GM19023 (cell line): ENCODE measurements at regions not wholly inside any gene's neighbourhood (a gene's known extent, or its start where the extent isn't known, plus 50 kb on each side); places are given as distances from the start of the nearest gene placed in this dataset.

Experiments used
- ATAC-seq: cut with Tn5 transposase; IDR thresholded peaks from one replicate; pipeline ENCODE4 v1.9.1; 2021; ENCODE audit warnings: mild to moderate bottlenecking, moderate library complexity; ENCODE audit not compliant: unreplicated experiment

DNA sequence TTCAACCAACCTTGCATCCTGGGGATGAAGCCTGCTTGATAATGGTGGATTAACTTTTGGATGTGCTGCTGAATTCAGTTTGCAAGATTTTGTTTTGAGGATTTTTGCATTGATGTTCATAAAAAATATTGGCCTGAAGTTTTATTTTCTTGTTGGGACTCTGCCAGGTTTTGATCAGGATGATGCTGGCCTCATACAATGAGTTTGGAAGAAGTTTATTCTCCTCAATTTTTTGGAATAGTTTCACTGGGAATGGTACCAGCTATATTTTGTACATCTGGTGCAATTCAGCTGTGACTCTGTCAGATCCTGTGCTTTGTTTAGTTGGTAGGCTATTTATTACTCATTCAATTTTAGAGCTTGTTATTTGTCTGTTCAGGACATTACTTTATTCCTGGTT lies 340.3 kb upstream of the TRAM1L1 start:
- no peak for ATAC-seq

DNA sequence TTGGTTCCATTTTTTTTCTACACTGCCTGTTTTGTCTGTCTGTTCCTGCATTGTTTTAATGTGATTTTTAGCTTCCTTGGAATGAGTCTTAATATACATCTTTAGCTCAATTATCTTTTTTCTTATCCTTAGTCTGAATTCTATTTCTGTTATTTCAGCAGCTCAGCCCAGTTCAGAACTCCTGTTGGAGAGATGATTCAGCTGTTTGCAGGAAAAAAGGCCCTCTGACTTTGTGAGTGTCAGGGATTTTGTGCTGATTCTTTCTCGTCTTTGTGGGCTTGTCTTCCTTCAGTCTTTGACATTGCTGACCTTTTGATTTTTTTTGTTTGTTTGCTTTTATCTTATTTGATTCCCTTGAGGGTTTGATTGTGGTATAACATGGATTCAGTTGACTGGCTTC lies 343.2 kb upstream of the TRAM1L1 start:
- ATAC-seq: no peak

DNA sequence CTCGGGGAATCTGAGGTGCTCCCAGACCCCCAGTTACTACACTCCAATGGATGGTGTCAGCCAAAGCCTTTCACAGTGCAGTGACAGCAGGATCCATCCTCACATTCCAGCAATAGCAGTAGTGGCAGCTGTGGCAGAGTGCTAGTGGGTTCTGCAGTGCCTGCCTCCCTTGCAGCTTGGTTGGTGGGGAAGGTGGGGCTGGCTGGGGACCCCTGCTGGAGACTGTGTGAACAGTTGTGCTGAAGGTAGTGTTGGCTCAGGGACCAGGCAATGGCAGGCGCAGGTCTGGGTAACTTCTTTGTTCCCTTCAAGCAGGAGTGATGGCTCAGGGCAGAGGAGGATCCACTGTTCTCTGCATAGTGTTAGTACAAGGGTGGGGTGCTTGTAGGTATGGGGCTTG lies 343.7 kb upstream of the TRAM1L1 start:
- ATAC-seq: no peak

DNA sequence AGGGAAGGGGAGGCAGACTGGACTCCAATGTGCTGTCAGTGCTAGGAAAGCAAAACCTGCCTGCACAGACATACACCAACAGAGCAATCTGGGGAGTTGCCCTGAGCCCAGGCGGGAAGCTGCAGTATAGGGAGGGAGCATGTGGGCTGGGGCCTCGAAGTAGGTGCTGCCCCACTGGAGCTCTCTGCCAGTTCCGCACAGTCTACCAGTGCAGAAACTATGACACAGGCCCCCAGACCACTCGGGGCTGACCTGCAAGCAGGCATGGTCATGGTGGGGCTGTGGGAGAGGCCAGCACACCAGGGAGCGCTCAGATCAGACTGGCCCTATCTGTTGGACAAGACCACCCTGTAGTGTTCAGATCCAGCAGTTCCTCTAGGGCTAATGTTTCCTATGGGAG lies 344.1 kb upstream of the TRAM1L1 start:
- ATAC-seq: no peak

DNA sequence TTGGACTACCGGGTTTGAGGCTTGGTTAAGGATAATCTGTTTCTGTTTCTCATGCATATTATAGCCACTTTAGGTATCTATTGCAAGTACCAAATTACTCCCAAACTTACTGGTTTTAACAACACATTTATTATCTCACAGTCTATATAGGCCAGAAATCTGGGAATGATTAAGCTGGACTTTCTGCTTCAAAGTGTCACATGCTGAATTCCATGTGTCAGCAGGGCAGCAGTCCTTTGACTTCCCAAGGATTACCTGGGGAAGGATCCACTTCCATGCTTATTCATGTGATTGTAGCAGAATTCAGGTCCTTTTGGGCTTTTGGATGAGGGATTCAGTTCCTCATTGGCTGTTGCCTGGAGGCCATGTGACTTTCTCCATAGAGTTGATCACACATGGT lies 349.0 kb upstream of the TRAM1L1 start:
- no peak for ATAC-seq

DNA sequence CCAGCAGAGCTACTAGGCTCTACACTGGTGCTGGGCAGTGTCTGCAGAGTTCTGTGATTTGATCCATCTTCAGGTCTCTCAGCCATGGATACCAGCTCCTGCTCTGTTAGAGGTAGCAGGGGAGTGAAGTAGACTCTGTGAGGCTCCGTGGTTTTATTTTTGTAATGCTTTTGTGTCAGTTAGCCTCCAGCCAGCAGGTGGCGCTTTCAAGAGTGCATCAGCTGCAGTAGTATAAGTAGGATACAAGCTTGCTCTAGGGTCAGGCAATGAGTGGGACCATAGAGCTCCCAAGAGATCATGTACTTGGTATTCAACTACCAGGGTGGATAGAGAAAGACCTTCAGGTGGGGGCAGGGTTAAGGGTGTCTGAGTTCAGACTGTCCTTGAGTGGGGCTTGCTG lies 362.5 kb upstream of the TRAM1L1 start:
- no peak for ATAC-seq

DNA sequence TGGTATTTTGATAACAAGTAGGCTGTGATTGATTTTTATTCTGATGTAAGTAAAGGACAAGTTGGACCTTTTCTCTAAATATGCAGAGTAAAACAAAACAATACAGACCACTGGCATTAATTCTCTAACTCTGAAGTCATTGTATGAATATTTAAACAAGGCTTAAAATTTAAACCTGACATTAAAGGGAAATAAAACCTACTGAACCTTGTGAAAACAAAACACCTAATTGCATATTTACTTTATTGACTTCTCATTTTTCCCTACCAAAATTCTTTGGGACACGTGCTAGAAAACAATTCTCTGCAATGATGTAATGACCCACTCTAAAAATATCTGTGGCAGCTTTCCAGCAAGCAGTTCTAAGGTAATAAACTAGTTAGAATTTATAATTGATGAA lies 369.7 kb upstream of the TRAM1L1 start:
- no peak for ATAC-seq

DNA sequence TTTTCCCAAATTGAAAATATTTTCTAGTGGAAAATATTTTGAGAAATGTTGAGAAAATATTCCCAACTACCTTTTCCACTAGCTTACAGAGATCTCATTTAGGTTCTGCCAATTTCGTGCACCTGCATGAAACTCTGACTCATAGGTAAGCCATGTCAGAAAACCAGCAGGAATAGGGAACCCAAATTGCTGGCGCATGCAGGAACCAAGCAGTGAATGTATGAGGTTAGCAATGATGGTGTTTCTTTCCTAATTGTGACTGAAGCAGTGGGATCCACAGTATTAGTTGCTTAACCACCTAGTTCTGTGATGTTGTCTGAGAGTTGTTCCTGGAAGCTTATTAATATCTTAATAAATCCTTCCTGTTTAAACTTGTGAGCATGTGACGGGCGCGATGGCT lies 381.0 kb upstream of the TRAM1L1 start:
- ATAC-seq: no peak

DNA sequence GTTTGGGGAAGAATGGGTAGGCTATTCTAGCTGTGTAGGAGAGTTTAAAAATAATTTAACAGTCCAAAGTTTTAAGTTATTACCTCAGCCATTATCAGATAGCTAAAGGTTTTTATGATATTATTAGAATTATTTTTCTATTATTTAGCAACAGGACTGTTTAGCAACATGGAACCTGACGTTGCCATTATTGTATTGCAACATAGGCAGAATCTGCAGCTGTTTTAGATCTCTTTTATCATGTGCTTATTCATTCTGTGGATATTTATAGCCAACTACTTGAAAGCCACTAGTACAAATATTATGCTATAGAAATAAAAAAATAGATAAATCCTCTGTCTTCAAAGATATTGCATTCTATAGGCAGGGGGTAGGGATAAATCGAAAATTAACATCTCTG lies 382.0 kb upstream of the TRAM1L1 start:
- ATAC-seq: no peak

DNA sequence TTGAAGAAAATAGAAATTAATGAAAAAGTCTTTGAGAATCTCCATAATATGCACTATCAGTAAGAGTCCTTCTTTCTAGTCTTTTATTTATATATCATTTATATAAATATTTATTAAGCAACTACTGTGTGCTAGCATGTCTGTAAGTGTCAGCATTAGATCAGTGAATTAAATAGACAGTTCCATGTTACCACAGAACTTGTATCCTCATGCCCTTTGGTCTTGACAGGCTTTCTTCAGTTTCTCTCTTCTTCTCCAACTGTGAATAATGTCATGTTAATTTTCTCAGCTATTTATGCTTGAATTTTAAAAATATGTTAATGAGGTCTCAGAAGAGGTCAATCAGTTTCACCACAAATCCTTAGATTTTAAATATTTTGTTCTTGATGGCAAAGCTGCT lies 389.6 kb upstream of the TRAM1L1 start:
- no peak for ATAC-seq

DNA sequence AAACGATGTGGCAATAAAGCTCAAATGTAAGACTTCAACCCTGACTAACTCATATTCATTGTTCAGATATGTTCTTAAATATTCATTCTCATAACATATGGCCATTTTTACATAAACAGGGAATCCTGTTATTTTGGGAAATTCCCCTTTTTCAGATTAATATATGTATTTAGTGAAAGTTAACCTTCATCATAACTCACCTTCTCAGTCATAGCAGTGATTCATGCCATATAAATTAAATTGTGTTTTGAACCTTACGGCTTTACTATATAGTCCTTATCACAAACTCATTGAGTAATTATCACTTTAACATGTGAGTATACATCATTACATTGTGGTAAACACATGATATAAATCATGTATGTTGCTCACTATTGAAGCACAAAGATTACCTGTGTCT lies 392.5 kb upstream of the TRAM1L1 start:
- no peak for ATAC-seq

DNA sequence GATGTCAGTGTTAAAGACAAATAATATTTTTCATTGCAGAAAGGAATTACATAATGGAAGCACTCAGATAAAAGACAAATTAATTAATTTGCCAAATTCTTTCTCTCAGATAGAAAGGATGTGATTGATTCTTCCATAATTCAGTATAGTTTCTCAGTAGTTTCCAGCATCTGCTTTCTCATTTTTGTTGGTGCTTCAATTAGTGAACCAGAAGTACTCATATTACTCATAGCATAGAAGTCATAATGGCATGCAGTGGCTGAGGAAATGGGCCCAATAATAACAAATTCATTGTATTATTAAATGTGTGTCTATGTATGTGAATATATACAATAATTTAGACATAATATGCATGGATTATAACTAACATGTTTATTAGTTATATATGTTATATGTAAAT lies 393.3 kb upstream of the TRAM1L1 start:
- ATAC-seq: no peak

DNA sequence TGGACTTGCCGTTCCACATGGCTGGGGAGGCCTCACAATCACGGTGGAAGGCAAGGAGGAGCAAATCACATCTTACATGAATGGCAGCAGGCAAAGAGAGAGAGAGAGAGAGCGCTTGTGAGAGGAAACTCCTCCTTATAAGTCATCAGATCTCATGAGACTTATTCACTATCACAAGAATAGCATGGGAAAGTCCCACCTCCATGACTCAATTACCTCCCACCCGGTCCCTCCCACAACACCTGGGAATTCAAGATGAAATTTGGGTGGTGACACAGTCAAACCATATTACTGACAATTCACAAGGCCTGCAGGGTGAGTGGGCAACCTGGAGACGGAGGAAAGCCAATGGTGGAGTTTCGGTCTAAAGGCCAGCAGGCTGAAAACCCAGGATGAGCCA lies 394.3 kb upstream of the TRAM1L1 start:
- ATAC-seq: no peak

DNA sequence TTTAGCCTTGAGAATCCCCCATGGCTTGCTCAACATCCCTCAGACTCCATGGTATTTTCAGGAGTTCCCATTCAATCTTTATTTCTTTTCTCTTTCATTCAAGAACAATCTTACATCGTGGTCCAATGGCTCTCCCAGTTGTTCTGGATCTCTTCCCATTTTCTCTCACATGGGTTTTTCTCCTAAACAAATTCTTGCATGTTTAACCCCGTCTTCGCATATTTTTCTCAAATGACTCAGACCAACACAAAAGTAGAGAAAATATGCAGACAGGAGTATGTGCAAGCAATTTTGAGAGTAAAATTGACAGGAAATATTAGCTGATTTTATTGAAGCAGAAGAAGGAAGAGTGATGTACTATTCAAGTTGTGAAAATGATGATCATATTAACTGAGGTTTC lies 396.4 kb upstream of the TRAM1L1 start:
- ATAC-seq: no peak

DNA sequence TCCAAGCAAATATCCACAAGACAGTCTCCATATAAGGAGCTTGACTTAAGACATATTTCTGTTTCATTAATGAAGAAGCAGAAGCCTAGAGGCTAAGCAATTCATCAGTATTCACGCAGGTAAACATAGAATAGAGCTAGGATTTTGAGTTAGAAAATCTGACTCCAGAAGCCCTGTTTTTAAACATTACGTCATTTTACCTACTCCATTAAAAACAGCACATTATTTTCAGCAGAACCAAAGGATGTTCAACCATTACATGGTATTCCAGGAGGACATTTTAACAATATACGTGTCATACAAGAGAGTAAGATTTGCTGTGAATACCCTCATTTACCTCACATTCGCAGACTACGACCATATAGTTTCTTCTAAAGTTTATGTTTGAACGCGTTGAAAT lies 403.3 kb upstream of the TRAM1L1 start:
- no peak for ATAC-seq

DNA sequence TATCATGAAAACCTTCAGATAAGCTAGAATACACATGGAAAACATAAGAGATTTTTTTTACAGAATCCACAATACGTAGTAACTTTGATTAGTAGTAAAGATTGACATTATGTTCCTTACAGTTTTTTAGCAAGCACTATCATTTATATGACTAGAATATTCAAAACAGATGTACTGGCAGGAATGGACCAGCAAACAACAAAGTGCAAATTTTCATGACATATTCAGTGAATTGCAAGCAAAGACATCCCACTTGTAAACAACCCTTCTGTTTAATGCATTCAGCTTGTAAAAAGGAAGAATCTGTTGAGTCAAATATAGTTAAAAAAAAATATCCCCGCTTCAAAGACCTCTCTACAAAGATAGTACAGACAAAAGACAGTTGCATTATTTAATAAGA lies 403.7 kb upstream of the TRAM1L1 start:
- no peak for ATAC-seq

DNA sequence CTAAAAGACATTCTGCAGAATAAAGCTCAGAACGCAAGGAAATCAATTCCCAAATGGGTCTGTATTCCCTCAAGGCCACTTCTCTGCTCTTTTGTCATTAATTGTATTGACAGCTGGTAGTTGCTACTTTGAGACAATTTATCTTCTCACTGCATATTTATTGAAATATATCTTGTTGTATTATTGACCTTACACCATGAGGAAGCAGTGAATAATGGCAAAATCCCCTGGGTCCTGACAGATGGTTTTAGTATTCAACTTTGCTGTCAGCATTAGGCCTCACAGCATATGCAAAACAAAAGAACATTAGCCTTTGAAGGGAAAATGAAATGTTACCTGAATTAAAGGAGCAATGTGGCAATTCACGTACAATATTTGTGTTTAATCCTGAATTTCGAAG lies 406.1 kb upstream of the TRAM1L1 start:
- ATAC-seq: no peak

DNA sequence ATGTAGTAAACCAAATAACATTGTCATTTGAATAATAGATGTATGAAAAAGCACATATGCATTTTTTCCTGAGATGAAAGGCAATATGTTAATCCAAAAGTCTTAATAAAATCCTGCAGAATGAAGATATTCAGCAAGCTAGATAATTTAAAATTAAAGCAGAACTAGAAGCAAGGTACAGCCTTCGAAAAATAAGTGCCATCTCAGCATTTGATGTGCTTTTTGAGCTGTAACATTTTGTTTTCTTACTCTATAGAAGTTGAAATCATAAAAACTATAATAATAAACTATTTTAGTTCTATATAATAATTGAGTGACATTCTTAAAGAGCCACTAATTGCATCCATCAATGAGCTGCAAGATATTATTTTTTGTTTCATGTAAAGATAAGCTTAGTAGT lies 410.4 kb upstream of the TRAM1L1 start:
- no peak for ATAC-seq

DNA sequence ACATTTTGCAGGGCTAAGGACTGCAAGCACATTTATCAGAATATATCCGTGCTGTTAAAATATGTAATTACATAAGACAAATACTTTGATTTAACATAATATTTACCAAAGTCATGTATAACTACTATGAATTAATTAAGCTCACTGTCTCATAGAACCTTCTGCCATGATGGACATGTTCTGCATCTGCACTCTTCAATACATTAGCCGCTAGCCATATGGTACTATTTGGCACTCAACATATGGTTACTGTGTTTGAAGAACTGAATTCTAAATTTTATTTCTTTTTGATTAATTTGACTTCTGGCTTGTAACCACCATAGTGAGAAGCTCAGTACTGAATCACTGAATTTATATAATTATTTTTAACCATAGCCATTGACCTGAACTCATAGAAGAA lies 427.0 kb upstream of the TRAM1L1 start:
- ATAC-seq: no peak

DNA sequence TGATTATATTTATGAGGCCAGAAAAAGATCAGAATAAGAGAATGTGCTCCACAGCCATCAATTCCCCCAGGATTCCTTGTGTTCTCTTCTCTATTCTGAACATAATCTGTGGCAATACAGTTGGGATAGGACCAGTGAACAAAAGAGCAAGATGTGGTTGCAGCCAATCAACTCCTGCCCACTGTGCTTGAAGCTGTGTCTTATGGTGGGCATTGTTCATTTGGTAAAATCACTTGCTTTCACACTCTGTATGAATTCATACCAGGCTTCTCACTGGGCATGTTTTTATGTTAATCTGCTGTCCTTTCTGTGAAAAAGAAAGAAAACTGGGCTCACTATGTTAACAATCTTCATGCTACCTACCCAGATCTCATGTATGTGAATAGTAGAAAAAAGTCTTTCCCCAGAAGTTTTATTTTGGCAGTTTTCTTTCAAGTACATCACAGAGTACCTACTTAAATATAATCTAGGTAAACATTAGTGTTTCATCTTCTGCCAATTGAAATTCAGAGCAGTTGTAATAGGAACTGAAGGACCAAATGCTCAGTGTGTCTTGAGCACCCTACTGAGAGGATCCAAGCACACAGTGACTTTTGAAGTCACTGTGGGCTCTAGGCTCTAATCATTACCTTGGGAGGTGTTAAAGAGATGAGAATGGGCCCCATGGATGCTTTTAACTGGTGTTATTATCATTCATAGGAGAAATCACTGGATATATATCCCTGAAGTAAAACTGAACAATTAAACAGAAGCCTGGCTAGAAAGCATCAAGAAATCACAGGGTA lies 429.2 kb upstream of the TRAM1L1 start:
- no peak for ATAC-seq

DNA sequence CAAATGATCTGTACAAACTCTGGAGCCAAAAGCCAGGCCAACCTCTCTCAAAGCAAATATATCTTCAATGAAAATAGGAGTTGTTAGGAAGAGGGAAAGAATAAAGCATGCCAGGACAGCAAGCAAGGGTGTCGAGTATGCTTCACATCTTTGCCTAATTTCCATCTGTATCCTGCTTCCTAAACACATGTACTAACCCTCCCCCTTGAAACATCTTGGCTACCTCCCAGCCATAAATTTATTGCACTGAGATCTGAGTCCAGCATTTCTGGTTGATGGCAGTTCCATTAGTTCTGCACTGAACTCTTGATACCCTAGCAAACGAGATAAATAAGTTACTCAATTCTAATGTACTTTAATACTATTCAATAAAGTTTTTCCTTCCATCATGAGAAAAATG lies 430.5 kb upstream of the TRAM1L1 start:
- ATAC-seq: no peak

DNA sequence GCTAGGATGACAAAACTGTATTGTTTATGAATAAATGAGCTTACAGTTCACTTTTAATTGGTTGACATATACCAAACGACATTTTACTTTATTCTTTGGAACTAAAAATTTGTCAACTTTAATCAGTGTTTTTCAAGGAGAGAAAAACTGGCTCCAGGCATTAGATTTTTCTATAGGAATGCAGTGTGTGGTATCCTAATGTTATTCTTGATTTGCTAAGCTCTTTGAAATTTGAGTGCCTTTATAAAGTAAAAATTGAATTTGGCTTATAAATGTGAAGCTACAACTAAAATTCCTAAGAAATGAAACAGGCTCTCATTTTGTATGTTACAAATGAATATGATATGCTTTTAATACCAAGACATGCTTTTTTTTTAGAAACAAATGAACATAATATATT lies 442.2 kb upstream of the TRAM1L1 start:
- no peak for ATAC-seq

DNA sequence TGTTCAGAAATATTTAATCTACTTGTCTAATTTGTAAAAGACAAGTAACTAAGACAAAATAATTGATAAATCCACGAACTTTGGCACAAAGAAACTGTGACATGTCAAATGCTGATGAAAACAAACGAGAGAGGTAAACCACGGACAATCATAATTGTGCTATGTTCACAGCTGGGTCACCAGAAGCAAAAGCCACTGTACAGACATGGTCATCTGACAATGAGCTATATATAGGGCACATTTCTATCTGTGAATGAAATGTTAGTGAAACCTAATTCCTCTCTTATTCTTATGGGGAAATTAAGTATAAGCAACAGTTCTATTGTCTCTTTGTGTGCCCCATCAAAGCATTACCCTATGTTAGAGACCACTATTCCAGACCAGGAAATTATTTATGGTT lies 444.0 kb upstream of the TRAM1L1 start:
- ATAC-seq: no peak
